Activated T-helper 1 cell treated with anti-CD3 and anti-CD28 coated beads, Interleukin-12 subunit alpha, Interleukin-12 subunit beta, Interleukin-2, Interleukin-4 antibody, amounts not matched to agents 30 ng/mL and 10 ng/mL and 1 ng/mL, durations not matched to agents 14 hours and 24 hours and 36 hours (primary cell): ENCODE measurements at regions not wholly inside any gene's neighbourhood (a gene's known extent, or its start where the extent isn't known, plus 50 kb on each side); places are given as distances from the start of the nearest gene placed in this dataset.

Experiments
- DNase-seq: peaks from one replicate; pipeline ENCODE4 v3.0.0; 2021; ENCODE audit warnings: low spot score
- H3K27ac Mint-ChIP-seq: one replicate; pipeline ENCODE4 v1.8.0; 2021; ENCODE audit warnings: mild to moderate bottlenecking, mixed read lengths
- H3K27me3 Mint-ChIP-seq: one replicate; pipeline ENCODE4 v1.8.0; 2022; ENCODE audit warnings: mild to moderate bottlenecking, moderate library complexity, mixed read lengths; ENCODE audit not compliant: insufficient read depth
- H3K36me3 Mint-ChIP-seq: one replicate; pipeline ENCODE4 v1.8.0; 2021; ENCODE audit warnings: low read depth, mixed read lengths
- H3K4me1 Mint-ChIP-seq: one replicate; pipeline ENCODE4 v1.8.0; 2021; ENCODE audit warnings: low read depth, mixed read lengths
- H3K4me3 Mint-ChIP-seq: one replicate; pipeline ENCODE4 v1.8.0; 2021; ENCODE audit warnings: mild to moderate bottlenecking, moderate library complexity, mixed read lengths
- H3K9me3 Mint-ChIP-seq: one replicate; pipeline ENCODE4 v1.8.0; 2021; ENCODE audit warnings: mixed read lengths
- intact Hi-C: fragments of 100-400 bp; cut with micrococcal nuclease; formaldehyde crosslinking; loops from one replicate; pipeline ENCODE4 v1.15.1; 2024

DNA sequence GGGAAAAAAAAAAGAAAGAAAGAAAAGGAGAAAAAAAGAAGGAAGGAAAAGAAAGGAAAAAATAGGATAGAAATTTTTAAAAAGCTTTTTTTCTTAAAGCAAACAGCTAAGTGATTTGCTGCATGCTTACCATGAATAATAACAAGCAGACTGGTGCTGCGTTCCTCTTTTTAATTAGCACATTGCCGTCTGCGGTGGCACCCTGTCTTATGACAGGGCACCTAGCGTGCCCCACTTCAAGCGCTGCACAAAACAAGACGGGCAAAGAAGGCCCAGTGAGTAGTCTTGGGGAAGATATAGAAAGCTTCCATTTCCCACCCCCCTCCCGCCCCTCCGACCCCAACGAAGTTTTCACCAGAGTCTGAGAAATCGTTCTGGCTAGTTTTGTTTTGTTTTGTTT lies 513.9 kb downstream of the ZNF608 start:
- Mint-ChIP-seq H3K27me3 (no peaks in the 10 kb centered on the region), H3K36me3 (no peaks in the 10 kb centered on the region), H3K4me3 (no peak overlapping the region), H3K27ac (no peak overlapping the region), H3K9me3 (peaks cover 9% of the 10 kb centered on the region), H3K4me1 (no peaks in the 10 kb centered on the region)
- intact Hi-C loops: no loop called here
- no peak for DNase-seq

GRCh38 chr5:124231802-124232201 lies 514.6 kb downstream of the ZNF608 start:
- Mint-ChIP-seq H3K27me3 (no peaks in the 10 kb centered on the region), H3K27ac (no peak overlapping the region), H3K4me3 (no peak overlapping the region), H3K36me3 (no peaks in the 10 kb centered on the region), H3K9me3 (peaks cover 9% of the 10 kb centered on the region), H3K4me1 (no peaks in the 10 kb centered on the region)
- no peak for DNase-seq
- intact Hi-C loops: no loop called here

DNA sequence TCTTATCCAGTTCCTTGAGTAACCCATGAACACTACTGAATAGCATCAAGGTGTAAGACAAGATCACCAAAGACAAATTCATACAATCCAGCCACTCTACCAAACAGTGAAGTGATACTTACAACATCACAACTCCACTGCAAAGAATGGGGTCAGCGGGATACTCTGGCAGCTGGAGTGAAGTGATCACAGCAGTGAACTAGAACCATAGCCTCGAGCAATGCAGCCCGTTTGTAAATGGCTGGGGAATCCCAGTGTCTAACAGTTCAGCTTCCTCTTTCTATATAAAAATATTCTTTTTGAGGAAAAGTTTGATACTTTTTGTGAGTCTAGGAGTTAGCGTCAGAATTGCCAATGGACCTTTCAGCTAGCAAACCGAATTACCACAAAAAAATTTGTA lies 515.2 kb downstream of the ZNF608 start:
- no peaks in the 10 kb centered on the region for H3K27me3 Mint-ChIP-seq
- peaks cover 9% of the 10 kb centered on the region for H3K9me3 Mint-ChIP-seq
- no peak overlapping the region for H3K4me3 Mint-ChIP-seq
- no peak for DNase-seq
- H3K4me1 Mint-ChIP-seq: no peaks in the 10 kb centered on the region
- H3K27ac Mint-ChIP-seq: no peak overlapping the region
- no peaks in the 10 kb centered on the region for H3K36me3 Mint-ChIP-seq
- intact Hi-C loops: no loop called here

GRCh38 chr5:124230456-124230855 lies 516.0 kb downstream of the ZNF608 start:
- Mint-ChIP-seq H3K9me3 (peaks cover 9% of the 10 kb centered on the region), H3K27ac (no peak overlapping the region), H3K27me3 (no peaks in the 10 kb centered on the region), H3K4me3 (no peak overlapping the region), H3K36me3 (no peaks in the 10 kb centered on the region), H3K4me1 (no peaks in the 10 kb centered on the region)
- no peak for DNase-seq
- intact Hi-C loops: no loop called here

DNA sequence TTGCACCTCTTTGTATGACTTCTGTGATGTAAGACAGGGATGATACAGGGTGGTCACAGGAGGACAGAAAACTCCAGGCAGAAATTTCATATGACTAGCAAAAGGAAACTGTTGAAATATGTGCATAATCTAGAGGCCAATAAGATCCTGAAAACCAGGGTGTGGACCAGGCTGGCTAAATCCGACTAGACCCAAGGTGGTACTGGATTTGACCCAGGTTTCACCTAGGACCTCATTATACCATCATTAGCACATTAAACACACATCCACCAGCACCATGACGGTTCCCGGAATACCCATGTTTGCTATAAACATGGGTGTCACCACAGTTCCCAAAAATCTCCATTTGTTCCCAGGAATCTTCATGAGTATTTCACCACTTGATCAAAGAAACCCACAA lies 517.1 kb downstream of the ZNF608 start:
- no peak for DNase-seq
- Mint-ChIP-seq H3K4me1 (no peaks in the 10 kb centered on the region), H3K27ac (no peak overlapping the region), H3K36me3 (no peaks in the 10 kb centered on the region), H3K9me3 (peaks cover 9% of the 10 kb centered on the region), H3K27me3 (no peaks in the 10 kb centered on the region), H3K4me3 (no peak overlapping the region)
- intact Hi-C loops: no loop called here

GRCh38 chr5:124227914-124228313 lies 518.5 kb downstream of the ZNF608 start:
- H3K27ac Mint-ChIP-seq: no peak overlapping the region
- intact Hi-C loops: no loop called here

GRCh38 chr5:124220418-124220817 lies 526.0 kb downstream of the ZNF608 start:
- no peaks in the 10 kb centered on the region for H3K9me3 Mint-ChIP-seq
- no peak overlapping the region for H3K27ac Mint-ChIP-seq
- H3K4me1 Mint-ChIP-seq: no peaks in the 10 kb centered on the region
- H3K27me3 Mint-ChIP-seq: no peaks in the 10 kb centered on the region
- no peak for DNase-seq
- H3K36me3 Mint-ChIP-seq: no peaks in the 10 kb centered on the region
- intact Hi-C loops: no loop called here
- H3K4me3 Mint-ChIP-seq: no peak overlapping the region

More at GRCh38 chr5:124227914-124228313, 518.5 kb downstream of the ZNF608 start:
- DNase-seq: no peak
- Mint-ChIP-seq H3K36me3 (no peaks in the 10 kb centered on the region), H3K4me3 (no peak overlapping the region), H3K27me3 (no peaks in the 10 kb centered on the region), H3K4me1 (no peaks in the 10 kb centered on the region), H3K9me3 (peaks cover 9% of the 10 kb centered on the region)

DNA sequence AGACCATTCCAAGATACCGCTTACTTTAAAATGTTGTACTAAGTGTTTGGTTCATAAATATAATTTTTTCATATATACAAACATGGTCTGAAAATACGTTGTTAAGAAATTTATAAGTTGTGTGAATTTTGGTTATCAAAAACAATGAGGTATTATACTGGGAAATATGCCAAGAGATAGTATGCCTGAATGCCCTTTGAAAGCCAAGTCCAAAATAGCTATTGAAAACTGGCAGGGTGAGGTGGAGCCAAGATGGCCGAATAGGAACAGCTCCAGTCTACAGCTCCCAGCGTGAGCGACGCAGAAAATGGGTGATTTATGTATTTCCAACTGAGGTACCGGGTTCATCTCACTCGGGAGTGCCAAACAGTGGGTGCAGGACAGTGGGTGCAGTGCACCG lies 533.5 kb downstream of the ZNF608 start:
- Mint-ChIP-seq H3K36me3 (no peaks in the 10 kb centered on the region), H3K4me3 (no peak overlapping the region), H3K4me1 (no peaks in the 10 kb centered on the region), H3K9me3 (peaks cover 7% of the 10 kb centered on the region), H3K27ac (no peak overlapping the region), H3K27me3 (no peaks in the 10 kb centered on the region)
- intact Hi-C loops: no loop called here
- DNase-seq: no peak

DNA sequence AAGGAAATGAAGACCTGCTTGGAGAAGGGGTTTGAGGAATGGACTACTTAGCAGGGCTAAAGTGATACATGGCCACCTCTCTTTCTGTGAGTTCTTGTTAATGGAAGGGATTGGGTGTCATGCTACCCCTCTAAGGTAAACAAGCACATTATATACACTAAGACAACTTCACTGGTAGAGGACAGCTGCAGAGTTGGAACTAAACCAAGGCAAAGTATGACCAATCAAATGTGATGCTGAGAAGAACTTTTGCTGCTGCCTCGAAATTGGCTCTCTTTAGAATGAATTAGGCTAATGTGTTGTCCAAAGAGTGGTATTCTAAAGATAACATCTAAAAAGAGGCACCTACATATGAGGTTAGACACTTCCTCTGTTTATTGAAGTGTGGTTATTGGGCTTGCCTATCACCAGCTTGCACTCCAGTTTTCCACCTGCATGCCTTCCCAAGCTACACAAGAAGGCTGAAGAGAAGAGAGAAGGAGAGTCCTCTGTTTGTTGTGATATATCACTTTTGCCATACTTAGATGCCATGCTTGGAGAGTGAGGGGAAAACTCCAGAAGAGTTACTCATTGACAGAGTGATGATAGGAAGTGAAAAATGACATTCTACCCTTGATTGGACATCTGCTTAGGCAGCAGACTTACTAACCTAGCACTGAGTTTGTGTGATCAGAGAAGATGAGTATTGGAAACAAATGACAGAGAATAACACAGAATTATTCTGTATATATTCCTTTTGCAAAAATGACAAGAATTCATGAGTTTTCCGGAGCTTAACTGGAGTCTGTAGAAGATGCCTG lies 536.1 kb downstream of the ZNF608 start:
- H3K4me1 Mint-ChIP-seq: no peaks in the 10 kb centered on the region
- intact Hi-C loops: no loop called here
- peaks cover 7% of the 10 kb centered on the region for H3K9me3 Mint-ChIP-seq
- H3K27ac Mint-ChIP-seq: no peak overlapping the region
- no peaks in the 10 kb centered on the region for H3K36me3 Mint-ChIP-seq
- H3K27me3 Mint-ChIP-seq: no peaks in the 10 kb centered on the region
- DNase-seq: no peak
- H3K4me3 Mint-ChIP-seq: no peak overlapping the region

GRCh38 chr5:124207118-124207517 lies 539.3 kb downstream of the ZNF608 start:
- Mint-ChIP-seq H3K4me1 (no peaks in the 10 kb centered on the region), H3K27me3 (no peaks in the 10 kb centered on the region), H3K9me3 (peaks cover 11% of the 10 kb centered on the region), H3K36me3 (no peaks in the 10 kb centered on the region), H3K27ac (no peak overlapping the region), H3K4me3 (no peak overlapping the region)
- intact Hi-C loops: no loop called here
- DNase-seq: no peak

GRCh38 chr5:124206540-124206939 lies 539.9 kb downstream of the ZNF608 start:
- H3K9me3 Mint-ChIP-seq: peaks cover 11% of the 10 kb centered on the region
- no peak for DNase-seq
- H3K36me3 Mint-ChIP-seq: no peaks in the 10 kb centered on the region
- no peaks in the 10 kb centered on the region for H3K27me3 Mint-ChIP-seq
- H3K4me1 Mint-ChIP-seq: no peaks in the 10 kb centered on the region
- intact Hi-C loops: no loop called here
- H3K27ac Mint-ChIP-seq: no peak overlapping the region
- no peak overlapping the region for H3K4me3 Mint-ChIP-seq

DNA sequence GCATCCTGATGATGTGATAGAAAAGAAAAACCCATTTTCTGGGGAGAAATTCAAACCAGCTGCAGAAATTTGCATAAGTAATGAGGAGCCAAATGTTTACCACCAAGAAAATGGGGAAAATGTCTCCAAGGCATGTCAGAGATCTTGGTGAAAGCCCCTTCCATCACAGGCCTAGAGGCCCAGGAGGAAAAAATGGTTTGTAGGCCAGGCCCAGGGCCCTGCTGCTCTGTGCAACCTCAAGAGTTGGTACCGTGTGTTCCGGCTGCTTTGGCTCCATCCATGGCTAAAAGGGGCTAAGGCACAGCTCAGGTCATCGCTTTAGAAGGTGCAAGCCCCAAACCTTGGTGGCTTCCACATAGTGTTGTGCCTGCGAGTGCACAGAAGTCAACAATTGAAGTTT lies 543.1 kb downstream of the ZNF608 start:
- Mint-ChIP-seq H3K4me1 (no peaks in the 10 kb centered on the region), H3K27ac (no peak overlapping the region), H3K36me3 (no peaks in the 10 kb centered on the region), H3K4me3 (no peak overlapping the region), H3K27me3 (no peaks in the 10 kb centered on the region), H3K9me3 (peaks cover 11% of the 10 kb centered on the region)
- intact Hi-C loops: no loop called here
- no peak for DNase-seq

DNA sequence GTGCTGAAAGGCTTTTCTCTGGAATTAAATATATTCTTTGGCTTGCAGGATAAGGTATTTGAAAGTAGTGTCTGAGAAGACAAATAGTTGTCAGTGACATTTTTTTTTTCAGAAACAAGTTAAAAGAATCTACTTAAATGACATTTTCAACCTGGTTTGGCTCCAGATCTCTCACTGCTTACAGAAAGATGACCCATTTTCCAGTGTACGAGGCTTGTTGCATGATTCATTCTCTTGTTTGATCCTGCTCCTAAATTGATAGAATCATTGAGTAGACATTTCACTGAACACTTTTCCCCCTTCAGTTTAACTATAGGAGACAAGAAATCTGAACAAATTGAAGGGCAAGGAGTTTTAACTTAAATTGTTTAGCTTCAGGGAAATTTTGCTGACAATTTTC lies 546.1 kb downstream of the ZNF608 start:
- no peak for DNase-seq
- Mint-ChIP-seq H3K27me3 (no peaks in the 10 kb centered on the region), H3K27ac (no peak overlapping the region), H3K4me3 (no peak overlapping the region), H3K4me1 (no peaks in the 10 kb centered on the region), H3K9me3 (peaks cover 11% of the 10 kb centered on the region), H3K36me3 (no peaks in the 10 kb centered on the region)
- intact Hi-C loops: no loop called here

GRCh38 chr5:124199893-124200292 lies 546.5 kb downstream of the ZNF608 start:
- H3K36me3 Mint-ChIP-seq: no peaks in the 10 kb centered on the region
- H3K4me3 Mint-ChIP-seq: no peak overlapping the region
- peaks cover 11% of the 10 kb centered on the region for H3K9me3 Mint-ChIP-seq
- no peak overlapping the region for H3K27ac Mint-ChIP-seq
- intact Hi-C loops: no loop called here
- H3K27me3 Mint-ChIP-seq: no peaks in the 10 kb centered on the region
- DNase-seq: no peak
- H3K4me1 Mint-ChIP-seq: no peaks in the 10 kb centered on the region
